ENCODE measurements at regions not wholly inside any gene's neighbourhood (a gene's known extent, or its start where the extent isn't known, plus 50 kb on each side); places are given as distances from the start of the nearest gene placed in this dataset.

DNA sequence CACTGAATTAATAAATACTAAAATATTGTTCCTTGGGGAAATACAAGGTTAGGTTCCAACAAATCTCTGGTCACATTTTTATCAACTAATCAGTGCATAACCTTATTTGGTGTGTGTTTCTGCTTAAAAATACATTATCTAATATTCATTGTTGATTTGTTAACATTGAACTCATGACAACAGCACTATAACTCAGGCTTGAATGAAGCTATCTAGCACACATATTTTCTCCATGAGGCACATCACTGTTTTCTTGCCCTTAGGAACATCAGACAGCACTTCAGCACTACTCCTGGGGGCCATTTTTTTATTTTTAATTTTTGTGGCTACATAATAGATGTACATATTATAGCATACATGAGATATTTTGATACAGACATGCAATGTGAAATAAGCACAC lies 277.2 kb upstream of the NT5E start:
- H3K27me3 ChIP-seq: no peaks in the 10 kb centered on the region
- DNase-seq: no peak
- intact Hi-C loops (cut with DNase I; ENCODE audit: low total_unique reads): no loop called here
- H3K4me3 ChIP-seq: no peak overlapping the region
- TF ChIP-seq, protein P1, sequence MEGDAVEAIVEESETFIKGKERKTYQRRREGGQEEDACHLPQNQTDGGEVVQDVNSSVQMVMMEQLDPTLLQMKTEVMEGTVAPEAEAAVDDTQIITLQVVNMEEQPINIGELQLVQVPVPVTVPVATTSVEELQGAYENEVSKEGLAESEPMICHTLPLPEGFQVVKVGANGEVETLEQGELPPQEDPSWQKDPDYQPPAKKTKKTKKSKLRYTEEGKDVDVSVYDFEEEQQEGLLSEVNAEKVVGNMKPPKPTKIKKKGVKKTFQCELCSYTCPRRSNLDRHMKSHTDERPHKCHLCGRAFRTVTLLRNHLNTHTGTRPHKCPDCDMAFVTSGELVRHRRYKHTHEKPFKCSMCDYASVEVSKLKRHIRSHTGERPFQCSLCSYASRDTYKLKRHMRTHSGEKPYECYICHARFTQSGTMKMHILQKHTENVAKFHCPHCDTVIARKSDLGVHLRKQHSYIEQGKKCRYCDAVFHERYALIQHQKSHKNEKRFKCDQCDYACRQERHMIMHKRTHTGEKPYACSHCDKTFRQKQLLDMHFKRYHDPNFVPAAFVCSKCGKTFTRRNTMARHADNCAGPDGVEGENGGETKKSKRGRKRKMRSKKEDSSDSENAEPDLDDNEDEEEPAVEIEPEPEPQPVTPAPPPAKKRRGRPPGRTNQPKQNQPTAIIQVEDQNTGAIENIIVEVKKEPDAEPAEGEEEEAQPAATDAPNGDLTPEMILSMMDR (IDR thresholded peaks at IDR 0.05): no peak
- no peaks in the 10 kb centered on the region for H3K36me3 ChIP-seq
- no peaks in the 10 kb centered on the region for H3K9me3 ChIP-seq
- no peak overlapping the region for H3K27ac ChIP-seq
- peaks cover 0 to 14% (median 3%) of the 10 kb centered on the region in 4 donors for H3K4me1 ChIP-seq

DNA sequence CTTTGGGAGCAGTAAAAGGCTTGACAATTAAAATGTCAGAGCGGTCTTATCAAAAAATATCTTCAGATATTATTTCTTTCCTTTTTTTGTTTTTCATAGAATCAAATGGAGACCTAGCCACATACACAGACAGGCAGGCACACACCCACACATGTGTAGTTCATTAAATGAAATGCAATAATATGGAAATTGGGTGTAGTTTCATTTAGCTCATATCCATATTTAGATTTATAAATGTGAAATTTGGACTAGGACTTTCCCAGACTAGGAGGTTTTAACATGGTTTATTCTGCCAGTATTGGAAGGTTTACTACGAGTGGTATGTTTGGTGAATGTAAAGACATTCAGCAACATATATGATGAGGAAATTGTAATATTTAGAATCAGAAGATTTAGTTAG lies 277.7 kb upstream of the NT5E start:
- no peaks in the 10 kb centered on the region for H3K36me3 ChIP-seq
- H3K4me1 ChIP-seq: peaks cover 0 to 14% (median 3%) of the 10 kb centered on the region in 4 donors
- H3K27me3 ChIP-seq: no peaks in the 10 kb centered on the region
- no peak overlapping the region for H3K4me3 ChIP-seq
- intact Hi-C loops (cut with DNase I; ENCODE audit: low total_unique reads): no loop called here
- no peak for DNase-seq
- TF ChIP-seq, protein P1 (IDR thresholded peaks at IDR 0.05): no peak
- no peaks in the 10 kb centered on the region for H3K9me3 ChIP-seq
- H3K27ac ChIP-seq: no peak overlapping the region

DNA sequence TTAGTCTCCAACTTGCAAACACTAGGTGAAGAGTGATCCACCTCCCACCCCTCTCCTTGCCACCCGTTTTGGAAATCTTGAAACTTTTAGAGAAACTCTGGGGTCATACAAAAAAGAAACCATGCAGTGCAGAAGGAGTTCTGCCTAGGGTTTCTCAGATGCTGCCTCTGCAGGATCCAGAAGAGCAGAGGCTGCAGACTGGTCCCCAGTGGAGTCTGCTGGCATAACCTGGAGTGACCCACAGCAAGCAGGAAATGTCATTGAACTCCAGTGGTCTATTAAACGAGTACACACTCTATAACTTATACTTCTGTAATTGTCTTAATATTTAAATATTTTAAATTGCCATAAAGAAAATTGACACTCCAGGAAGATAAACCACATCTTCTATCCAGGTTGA lies 280.7 kb upstream of the NT5E start:
- no peaks in the 10 kb centered on the region for H3K36me3 ChIP-seq
- DNase-seq: no peak
- intact Hi-C loops (cut with DNase I; ENCODE audit: low total_unique reads): no loop called here
- H3K4me3 ChIP-seq: no peak overlapping the region
- peaks cover 0 to 14% (median 3%) of the 10 kb centered on the region in 4 donors for H3K4me1 ChIP-seq
- H3K27me3 ChIP-seq: no peaks in the 10 kb centered on the region
- TF ChIP-seq, protein P1 (IDR thresholded peaks at IDR 0.05): no peak
- H3K27ac ChIP-seq: no peak overlapping the region
- no peaks in the 10 kb centered on the region for H3K9me3 ChIP-seq

DNA sequence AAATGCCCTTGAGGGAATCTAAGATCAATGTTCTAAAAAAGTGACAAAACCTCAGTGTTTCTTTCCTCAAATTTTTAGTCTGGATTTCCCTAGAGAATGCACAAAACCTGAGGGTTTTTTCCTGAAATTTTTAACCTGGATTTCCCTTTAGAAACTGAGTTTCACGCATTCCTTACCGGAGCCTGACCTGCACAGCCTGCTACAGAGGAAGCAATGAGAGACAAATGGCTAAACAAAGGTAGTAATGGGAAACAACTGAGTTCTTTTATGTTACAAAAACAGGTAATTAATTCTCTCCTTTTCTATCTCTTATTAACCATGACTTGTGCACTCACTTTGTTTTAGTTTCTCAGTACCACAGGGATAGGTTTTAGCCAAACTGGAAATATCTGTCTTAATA lies 281.7 kb upstream of the NT5E start:
- no peak overlapping the region for H3K4me3 ChIP-seq
- TF ChIP-seq, protein P1 (IDR thresholded peaks at IDR 0.05): no peak
- intact Hi-C loops (cut with DNase I; ENCODE audit: low total_unique reads): no loop called here

DNA sequence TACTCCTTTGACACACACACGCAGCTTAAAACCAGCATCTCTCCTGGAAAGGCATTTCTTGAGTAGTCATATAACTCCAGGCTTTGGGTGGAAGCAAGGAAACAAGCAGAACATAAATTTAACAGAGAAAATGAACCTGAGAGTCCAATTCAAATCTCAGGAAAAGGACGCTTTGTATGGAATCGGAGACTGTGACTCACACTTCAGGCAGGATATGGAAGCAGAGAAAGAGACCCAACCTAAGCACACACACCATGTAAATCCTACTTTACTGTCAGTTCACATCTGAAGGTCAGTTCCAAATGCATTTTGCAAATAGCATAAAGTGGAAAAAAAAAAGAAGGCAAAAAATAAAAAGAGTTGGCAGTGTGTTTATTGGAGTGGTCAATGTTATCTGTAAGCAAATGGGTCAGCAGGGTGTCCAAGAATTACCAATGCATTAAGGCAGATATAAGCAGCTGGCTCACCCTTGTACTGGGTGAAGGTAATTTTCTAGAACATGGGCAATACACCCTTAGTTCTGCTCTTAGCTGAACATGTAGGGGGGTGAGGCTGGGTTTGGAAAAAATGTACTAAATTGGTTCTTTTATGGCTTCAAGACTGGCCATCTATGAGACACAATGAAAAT lies 283.7 kb upstream of the NT5E start:
- Histone ChIP-seq H3K4me3 (no peak overlapping the region), H3K27ac (no peak overlapping the region), H3K27me3 (no peaks in the 10 kb centered on the region), H3K9me3 (no peaks in the 10 kb centered on the region), H3K4me1 (no peaks in the 10 kb centered on the region), H3K36me3 (no peaks in the 10 kb centered on the region)
- intact Hi-C loops (cut with DNase I; ENCODE audit: low total_unique reads): no loop called here
- no peak for DNase-seq
- TF ChIP-seq, protein P1 (IDR thresholded peaks at IDR 0.05): no peak

More for the DNA sequence above, 281.7 kb upstream of the NT5E start:
- H3K27ac ChIP-seq: no peak overlapping the region
- no peaks in the 10 kb centered on the region for H3K9me3 ChIP-seq
- DNase-seq: no peak
- no peaks in the 10 kb centered on the region for H3K27me3 ChIP-seq
- H3K4me1 ChIP-seq: peaks cover 0 to 14% (median 3%) of the 10 kb centered on the region in 4 donors
- H3K36me3 ChIP-seq: no peaks in the 10 kb centered on the region

Data from tibial artery (tissue), 4 donors.